Bronchial epithelial cell (primary cell): ENCODE measurements at regions not wholly inside any gene's neighbourhood (a gene's known extent, or its start where the extent isn't known, plus 50 kb on each side); places are given as distances from the start of the nearest gene placed in this dataset.
A peak's percentile ranks its signal among the peaks of the same experiment; 100 is the strongest.

ENCODE experiments used
- DNase-seq: peaks from one replicate; pipeline ENCODE4 v3.0.0-alpha.2; 2010; ENCODE audit warnings: low read depth
- FAIRE-seq: peaks from 2 replicates; lab custom pipeline; 2011; peaks lifted over from hg19 to GRCh38; lab: Jason Lieb, UNC
- H3K27me3 ChIP-seq: 2 replicates; pipeline ENCODE4 v1.5.1; 2011; ENCODE audit warnings: low read length; ENCODE audit not compliant: control insufficient read depth, insufficient read depth
- H3K36me3 ChIP-seq: 2 replicates; pipeline ENCODE4 v1.5.1; 2011; ENCODE audit warnings: low read length; ENCODE audit not compliant: control insufficient read depth, insufficient read depth
- H3K4me3 ChIP-seq: 2 replicates; pipeline ENCODE4 v1.5.1; 2011; ENCODE audit warnings: mild to moderate bottlenecking, low read depth, low read length, control low read depth
- CTCF ChIP-seq: IDR thresholded peaks from 2 replicates; pipeline ENCODE4 v1.5.1; 2011; ENCODE audit warnings: mild to moderate bottlenecking, moderate library complexity, low read length, control low read depth, inconsistent platforms; ENCODE audit not compliant: insufficient read depth, severe bottlenecking

GRCh38 chr7:27377988-27378387 is 135.4 kb downstream of the EVX1 start:
- Histone ChIP-seq H3K4me3 (no peak overlapping the region), H3K27me3 (no peaks in the 10 kb centered on the region), H3K36me3 (no peaks in the 10 kb centered on the region)
- no peak for TF ChIP-seq CTCF
- DNase-seq (no peak), FAIRE-seq (peak; percentile 60)

DNA sequence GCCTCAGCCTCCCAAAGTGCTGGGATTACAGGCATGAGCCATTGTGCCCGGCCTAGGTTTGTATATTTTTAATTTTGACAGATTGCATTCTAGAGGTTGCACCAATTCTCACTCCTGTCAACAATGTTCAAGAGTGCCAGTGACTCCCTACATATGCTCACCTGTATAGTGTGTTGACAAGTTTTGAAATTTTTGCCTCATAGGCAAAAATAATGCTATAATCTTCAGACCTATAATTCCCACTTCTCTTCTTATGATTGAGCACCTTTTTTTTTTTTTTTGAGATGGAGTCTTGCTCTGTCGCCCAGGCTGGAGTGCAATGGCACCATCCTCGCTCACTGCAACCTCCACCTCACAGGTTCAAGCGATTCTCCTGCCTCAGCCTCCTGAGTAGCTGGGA is 139.7 kb downstream of the EVX1 start:
- H3K36me3 ChIP-seq: no peaks in the 10 kb centered on the region
- DNase-seq (no peak), FAIRE-seq (no peak)
- TF ChIP-seq CTCF: no peak
- no peak overlapping the region for H3K4me3 ChIP-seq
- H3K27me3 ChIP-seq: no peaks in the 10 kb centered on the region

- FAIRE-seq (no peak), DNase-seq (no peak)
- no peak for TF ChIP-seq CTCF
- H3K4me3 ChIP-seq: no peak overlapping the region
- H3K27me3 ChIP-seq: peaks cover 7% of the 10 kb centered on the region
- no peaks in the 10 kb centered on the region for H3K36me3 ChIP-seq
These were observed 144.0 kb downstream of the EVX1 start for GRCh38 chr7:27386581-27386980.

GRCh38 chr7:27387864-27388263 is 145.3 kb downstream of the EVX1 start:
- Histone ChIP-seq H3K27me3 (peaks cover 7% of the 10 kb centered on the region), H3K4me3 (no peak overlapping the region), H3K36me3 (no peaks in the 10 kb centered on the region)
- no peak for TF ChIP-seq CTCF
- FAIRE-seq (no peak), DNase-seq (no peak)

DNA sequence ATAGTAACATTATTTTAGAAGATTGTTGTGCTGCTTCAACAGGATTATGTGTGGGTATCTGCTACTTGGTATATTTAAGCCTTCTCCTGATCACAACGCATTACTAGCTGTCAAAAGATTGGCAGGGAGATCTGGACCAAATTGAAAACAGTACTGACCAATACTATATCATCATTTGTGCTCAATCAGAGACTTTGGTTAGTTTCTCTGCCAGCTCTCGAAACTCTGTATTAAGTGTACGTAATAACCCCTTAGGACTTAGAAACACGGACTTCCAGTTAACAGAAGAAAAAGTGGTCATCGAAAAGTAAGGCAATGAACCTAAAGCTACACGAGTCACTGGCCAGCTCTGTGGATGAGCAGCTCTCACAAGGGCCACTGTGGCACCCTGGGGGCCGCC is 146.0 kb downstream of the EVX1 start:
- FAIRE-seq (no peak), DNase-seq (no peak)
- H3K36me3 ChIP-seq: no peaks in the 10 kb centered on the region
- peaks cover 7% of the 10 kb centered on the region for H3K27me3 ChIP-seq
- TF ChIP-seq CTCF: no peak
- H3K4me3 ChIP-seq: no peak overlapping the region

DNA sequence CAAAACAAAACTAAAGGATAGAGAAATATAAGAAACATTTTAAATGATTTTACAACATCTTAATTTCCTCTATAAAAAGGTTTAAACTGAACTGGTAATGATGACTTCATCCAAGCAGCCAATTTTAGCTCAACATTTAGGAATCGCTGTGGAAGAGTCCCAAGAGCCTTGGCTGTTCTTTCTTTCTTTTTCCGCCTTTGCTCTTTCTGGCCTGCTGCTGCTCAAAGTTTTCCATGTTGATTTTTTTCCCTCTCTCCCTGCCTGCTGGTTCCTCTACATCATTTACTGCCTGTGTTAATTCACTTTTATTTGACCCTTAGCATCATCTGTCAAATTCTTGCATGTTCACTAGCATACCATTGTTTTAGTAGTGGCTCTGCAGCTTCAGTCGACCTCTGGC is 146.9 kb downstream of the EVX1 start:
- FAIRE-seq (no peak), DNase-seq (no peak)
- TF ChIP-seq CTCF: no peak
- peaks cover 7% of the 10 kb centered on the region for H3K27me3 ChIP-seq
- H3K36me3 ChIP-seq: no peaks in the 10 kb centered on the region
- H3K4me3 ChIP-seq: no peak overlapping the region
